NB4 (cell line): ENCODE measurements at regions not wholly inside any gene's neighbourhood (a gene's known extent, or its start where the extent isn't known, plus 50 kb on each side); places are given as distances from the start of the nearest gene placed in this dataset.

Experiments used
- DNase-seq: peaks from one replicate; pipeline ENCODE4 v3.0.0; 2010; ENCODE audit warnings: low read depth
- H3K4me3 ChIP-seq: one replicate; pipeline ENCODE4 v1.5.1; 2011; ENCODE audit warnings: mild to moderate bottlenecking, low read depth, low read length, moderate library complexity
- MAX ChIP-seq: IDR thresholded peaks from 2 replicates; pipeline ENCODE4 v1.6.1; 2011; ENCODE audit warnings: low read depth, low read length
- MYC ChIP-seq: IDR thresholded peaks from 2 replicates; pipeline ENCODE4 v1.6.1; 2011; ENCODE audit warnings: low read depth, low read length
- POLR2A ChIP-seq: IDR thresholded peaks from 2 replicates; pipeline ENCODE4 v1.6.1; 2011; ENCODE audit warnings: mild to moderate bottlenecking; ENCODE audit not compliant: insufficient read length; ENCODE audit errors: extremely low read depth
- TF ChIP-seq, protein P1 (sequence below): IDR thresholded peaks from one replicate; pipeline ENCODE4 v1.5.1; 2012; ENCODE audit warnings: low read depth, low read length

DNA sequence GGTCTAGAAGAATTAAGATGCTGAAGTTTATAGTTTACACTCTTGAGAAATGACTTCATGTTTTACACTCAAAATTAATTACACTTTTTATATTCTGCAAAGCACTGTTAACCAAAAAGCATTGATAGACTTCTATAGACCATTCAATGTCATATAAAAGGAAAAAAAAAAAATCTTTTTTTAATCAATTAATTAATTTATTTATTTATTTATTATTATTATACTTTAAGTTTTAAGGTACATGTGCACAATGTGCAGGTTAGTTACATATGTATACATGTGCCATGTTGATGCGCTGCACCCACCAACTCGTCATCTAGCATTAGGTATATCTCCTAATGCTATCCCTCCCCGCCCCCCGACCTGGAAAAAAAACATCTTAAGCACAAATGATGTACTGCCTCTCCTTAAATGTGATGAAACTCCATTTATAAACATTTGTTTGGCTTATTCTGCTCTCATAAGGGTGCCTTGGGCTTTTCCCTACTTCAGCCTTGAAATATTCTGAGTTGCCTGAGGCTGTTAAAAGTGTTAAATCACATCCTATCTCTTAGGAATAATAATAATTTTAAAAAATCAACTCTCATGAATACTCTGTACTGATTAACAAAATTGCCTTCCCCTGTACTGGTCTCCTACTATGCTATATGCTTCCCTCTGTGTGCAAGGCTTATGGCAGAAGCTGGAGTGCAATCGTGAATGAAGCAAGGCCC, 466.9 kb downstream of the SOX2 start:
- no peak for TF ChIP-seq POLR2A
- DNase-seq: no peak
- H3K4me3 ChIP-seq: no peak overlapping the region

DNA sequence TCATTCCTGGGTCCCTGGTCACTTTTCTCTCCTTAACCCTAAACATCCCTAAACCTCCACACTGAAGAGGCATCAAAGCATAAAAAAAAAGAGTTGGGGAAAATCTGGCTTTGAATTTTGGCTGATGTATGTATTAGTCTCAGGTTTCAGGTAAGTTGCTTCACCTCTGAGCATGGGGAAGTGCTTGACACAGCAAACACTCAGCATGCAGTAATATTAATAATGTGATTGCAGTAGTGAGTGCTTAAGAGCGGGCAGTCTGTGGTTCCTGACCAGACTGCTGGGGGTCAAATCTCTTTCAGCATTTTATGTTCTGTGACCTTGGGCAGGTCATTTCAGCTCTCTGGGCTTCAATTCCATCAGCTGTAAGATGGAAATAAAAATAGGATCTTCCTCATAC, 467.9 kb downstream of the SOX2 start:
- H3K4me3 ChIP-seq: no peak overlapping the region
- no peak for DNase-seq
- no peak for TF ChIP-seq POLR2A
- TF ChIP-seq MYC: no peak
- TF ChIP-seq MAX: no peak
- TF ChIP-seq, protein P1, sequence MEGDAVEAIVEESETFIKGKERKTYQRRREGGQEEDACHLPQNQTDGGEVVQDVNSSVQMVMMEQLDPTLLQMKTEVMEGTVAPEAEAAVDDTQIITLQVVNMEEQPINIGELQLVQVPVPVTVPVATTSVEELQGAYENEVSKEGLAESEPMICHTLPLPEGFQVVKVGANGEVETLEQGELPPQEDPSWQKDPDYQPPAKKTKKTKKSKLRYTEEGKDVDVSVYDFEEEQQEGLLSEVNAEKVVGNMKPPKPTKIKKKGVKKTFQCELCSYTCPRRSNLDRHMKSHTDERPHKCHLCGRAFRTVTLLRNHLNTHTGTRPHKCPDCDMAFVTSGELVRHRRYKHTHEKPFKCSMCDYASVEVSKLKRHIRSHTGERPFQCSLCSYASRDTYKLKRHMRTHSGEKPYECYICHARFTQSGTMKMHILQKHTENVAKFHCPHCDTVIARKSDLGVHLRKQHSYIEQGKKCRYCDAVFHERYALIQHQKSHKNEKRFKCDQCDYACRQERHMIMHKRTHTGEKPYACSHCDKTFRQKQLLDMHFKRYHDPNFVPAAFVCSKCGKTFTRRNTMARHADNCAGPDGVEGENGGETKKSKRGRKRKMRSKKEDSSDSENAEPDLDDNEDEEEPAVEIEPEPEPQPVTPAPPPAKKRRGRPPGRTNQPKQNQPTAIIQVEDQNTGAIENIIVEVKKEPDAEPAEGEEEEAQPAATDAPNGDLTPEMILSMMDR: no peak

DNA sequence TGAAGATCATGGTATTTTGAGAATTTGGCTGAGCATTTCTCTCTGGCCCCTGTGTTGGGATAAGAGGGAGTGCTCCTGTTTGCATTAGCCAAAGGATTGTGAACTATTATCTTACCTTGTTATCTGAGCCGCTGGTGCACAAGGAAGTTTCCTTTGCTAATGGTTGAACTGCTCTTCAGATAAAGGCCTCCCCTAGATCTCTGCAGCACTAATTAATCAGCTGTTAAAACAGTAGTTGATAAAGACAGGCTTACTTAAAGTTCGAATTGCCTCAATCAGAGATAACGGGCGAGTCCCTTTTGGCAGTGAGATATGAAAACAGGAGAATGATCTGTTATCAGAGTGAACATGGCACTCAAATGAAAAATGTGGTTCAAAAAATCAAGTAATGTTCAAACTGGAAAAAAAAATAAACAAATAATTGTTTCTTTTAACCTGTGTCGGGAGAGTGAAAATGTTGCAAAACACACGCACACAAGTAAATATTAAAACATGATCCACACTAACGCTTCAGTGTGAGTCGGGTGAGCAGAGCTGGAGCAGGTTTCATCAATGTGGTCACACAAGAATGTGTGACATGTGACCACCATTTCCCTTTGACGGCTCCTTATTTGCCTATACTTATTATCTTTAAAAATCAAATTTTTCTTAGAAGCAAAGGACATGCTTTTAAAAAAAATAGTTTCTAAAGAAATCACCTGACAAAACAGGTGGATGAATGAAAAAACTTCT, 469.1 kb downstream of the SOX2 start:
- no peak overlapping the region for H3K4me3 ChIP-seq
- TF ChIP-seq, protein P1: no peak
- no peak for TF ChIP-seq MYC
- no peak for TF ChIP-seq POLR2A
- no peak for TF ChIP-seq MAX
- DNase-seq: no peak

- no peak for TF ChIP-seq POLR2A
- no peak for TF ChIP-seq MAX
- no peak for TF ChIP-seq MYC
- no peak for DNase-seq
- no peak overlapping the region for H3K4me3 ChIP-seq
Observed at GRCh38 chr3:182182531-182182968, 470.8 kb downstream of the SOX2 start.

DNA sequence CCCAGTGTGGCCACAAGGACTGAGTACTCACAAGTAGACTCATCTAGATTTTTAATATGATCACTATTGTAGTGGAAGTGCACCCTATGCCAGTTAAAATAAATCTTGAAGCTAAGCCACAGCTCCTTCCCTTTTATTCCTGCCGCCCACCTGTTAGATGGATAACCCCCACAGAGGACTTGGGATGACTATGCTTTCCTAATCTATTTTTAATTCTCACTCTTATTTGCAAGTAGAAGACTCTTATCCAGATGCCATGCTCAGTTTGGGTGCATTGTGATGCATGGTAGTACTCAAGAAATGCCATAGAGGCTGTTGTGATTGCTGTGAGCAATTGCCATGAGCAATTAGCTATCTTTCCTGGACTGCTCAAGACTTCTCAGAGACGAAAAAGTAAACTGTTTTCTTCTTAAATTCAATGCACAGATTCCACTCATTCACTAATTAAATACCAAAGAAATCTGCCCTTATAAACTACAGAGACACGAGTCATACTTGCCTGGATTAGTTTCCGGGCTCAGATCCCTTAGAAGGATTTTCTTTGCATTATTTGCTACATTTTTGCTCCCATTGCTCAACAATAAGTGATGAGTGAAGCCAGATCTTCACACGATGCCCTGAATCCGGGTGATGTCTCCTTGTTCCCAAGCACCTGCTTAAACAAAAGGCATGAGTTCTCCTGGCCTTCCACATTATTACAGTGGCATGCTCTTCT, 472.1 kb downstream of the SOX2 start:
- no peak for TF ChIP-seq POLR2A
- TF ChIP-seq MAX: no peak
- no peak for TF ChIP-seq MYC
- TF ChIP-seq, protein P1: no peak
- H3K4me3 ChIP-seq: no peak overlapping the region
- no peak for DNase-seq

GRCh38 chr3:182185313-182185712, 473.6 kb downstream of the SOX2 start:
- H3K4me3 ChIP-seq: no peak overlapping the region
- DNase-seq: no peak
- no peak for TF ChIP-seq POLR2A
- no peak for TF ChIP-seq MYC
- no peak for TF ChIP-seq MAX
- TF ChIP-seq, protein P1: no peak
